Coronary artery (tissue), 2 donors: ENCODE measurements at regions not wholly inside any gene's neighbourhood (a gene's known extent, or its start where the extent isn't known, plus 50 kb on each side); places are given as distances from the start of the nearest gene placed in this dataset.
"Not testable (repeated sequence)": the region's sequence is repeated elsewhere in the genome, so short reads cannot be mapped to it uniquely, and the experiment has no call there.

ENCODE experiments used
- DNase-seq: peaks from one replicate; pipeline ENCODE4 v3.0.0-alpha.2; 2017; ENCODE audit warnings: low spot score
- H3K27ac ChIP-seq, 2 donors: fragments of 200-600 bp; sonication (generic); one replicate each; pipeline ENCODE4 v1.5.1; 2016 to 2019
- H3K4me3 ChIP-seq: fragments of 200-600 bp; sonication (generic); 2 replicates; pipeline ENCODE4 v1.5.1; 2016; ENCODE audit warnings: mild to moderate bottlenecking, moderate library complexity
- CTCF ChIP-seq: fragments of 200-600 bp; sonication (generic); IDR thresholded peaks from one replicate; pipeline ENCODE4 v1.5.1; 2019; ENCODE audit warnings: antibody characterized with exemption

DNA sequence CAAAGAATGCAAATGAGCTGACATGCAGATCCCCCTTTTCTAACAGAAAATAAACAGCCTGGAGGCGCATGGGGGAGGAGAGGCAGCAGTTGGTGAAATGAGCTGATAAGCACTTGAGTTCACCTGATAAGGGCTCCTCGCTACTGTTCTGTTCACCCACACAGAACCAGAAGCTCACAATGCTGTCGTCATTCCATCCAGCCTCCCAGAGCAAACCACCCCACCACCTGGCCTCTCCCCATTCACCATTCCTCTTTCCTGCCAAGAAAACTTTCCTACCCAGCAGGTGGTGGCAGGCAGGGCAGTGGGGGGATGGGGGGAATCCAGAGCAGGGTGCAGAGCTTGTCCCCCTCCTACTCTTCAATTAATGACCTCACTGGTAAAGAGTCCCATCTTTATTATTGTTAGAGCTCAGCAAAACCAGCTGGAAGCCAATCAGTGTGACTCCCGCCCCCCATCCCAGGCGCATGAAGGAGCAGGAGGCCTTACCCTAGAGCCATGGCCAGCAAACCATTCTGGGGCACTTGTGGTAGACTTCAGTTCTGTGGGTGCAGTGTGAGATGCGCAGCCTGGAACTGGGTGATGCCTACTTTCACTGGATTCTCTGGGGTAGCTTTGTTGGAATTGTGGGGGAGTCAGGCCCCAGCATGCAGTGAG, 350.3 kb downstream of the ZIC3 start:
- no peak overlapping the region for H3K27ac ChIP-seq
- TF ChIP-seq CTCF, result no peak
- H3K4me3 ChIP-seq, result no peak overlapping the region
- no peak for DNase-seq

GRCh38 chrX:137926090-137926489, 360.2 kb downstream of the ZIC3 start:
- no peak for TF ChIP-seq CTCF
- H3K4me3 ChIP-seq, result no peak overlapping the region
- H3K27ac ChIP-seq, result no peak overlapping the region
- DNase-seq, result no peak

DNA sequence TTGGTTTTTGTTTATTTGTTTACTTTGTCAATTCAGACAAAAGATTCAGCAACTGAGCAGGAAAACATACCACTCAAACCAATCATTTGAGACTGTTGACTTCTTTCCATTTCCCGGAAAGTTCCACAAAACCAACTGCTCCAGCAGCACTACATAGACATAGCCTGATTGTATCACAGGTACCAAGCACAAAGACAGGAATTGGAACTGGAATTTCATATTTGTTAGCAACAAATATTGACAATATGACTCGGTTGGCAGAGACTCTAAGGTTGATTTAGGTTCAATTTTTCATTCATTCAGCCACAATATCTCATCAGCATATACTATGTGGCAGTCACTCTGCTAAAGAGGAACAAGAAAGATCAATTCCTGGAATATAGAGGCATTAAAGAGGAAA, 364.0 kb downstream of the ZIC3 start:
- Histone ChIP-seq H3K27ac (no peak overlapping the region), H3K4me3 (no peak overlapping the region)
- TF ChIP-seq CTCF, result no peak
- no peak for DNase-seq

GRCh38 chrX:137930533-137930932, 364.6 kb downstream of the ZIC3 start:
- no peak for TF ChIP-seq CTCF
- Histone ChIP-seq H3K27ac (no peak overlapping the region), H3K4me3 (no peak overlapping the region)
- no peak for DNase-seq

DNA sequence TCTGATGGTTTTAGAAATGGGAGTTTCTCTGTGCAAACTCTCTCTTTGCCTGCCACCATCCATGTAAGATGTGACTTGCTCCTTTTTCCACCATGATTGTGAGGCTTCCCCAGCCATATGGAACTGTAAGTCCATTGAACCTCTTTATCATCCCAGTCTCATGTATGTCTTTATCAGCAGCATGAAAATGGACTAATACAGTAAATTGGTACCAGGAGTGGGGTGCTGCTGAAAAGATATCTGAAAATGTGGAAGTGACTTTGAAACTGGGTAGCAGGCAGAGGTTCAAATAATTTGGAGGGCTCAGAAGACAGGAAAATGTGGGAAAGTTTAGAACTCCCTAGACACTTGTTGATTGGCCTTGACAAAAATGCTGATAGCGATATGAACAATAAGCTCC, 368.3 kb downstream of the ZIC3 start:
- not testable (repeated sequence) for DNase-seq, H3K4me3 ChIP-seq, H3K27ac ChIP-seq

DNA sequence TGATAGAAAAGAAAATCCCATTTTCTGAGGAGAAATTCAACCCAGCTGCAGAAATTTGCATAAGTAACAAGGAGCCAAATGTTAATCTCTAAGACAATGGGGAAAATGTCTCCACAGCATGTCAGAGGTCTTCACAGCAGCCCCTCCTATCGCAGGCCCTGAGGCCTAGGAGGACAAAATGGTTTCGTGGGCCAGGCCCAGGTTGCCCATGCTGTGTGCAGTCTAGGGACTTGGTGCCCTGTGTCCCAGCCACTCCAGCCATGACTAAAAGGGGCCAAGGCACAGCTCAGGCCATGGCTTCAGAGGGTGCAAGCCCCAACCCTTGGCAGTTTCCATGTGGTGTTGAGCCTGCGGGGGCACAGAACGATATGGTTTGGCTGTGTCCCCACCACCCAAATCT, 369.0 kb downstream of the ZIC3 start:
- not testable (repeated sequence) for H3K27ac ChIP-seq, H3K4me3 ChIP-seq, DNase-seq

- H3K27ac ChIP-seq, result no peak overlapping the region
These were observed 379.5 kb downstream of the ZIC3 start for GRCh38 chrX:137945470-137945869.

DNA sequence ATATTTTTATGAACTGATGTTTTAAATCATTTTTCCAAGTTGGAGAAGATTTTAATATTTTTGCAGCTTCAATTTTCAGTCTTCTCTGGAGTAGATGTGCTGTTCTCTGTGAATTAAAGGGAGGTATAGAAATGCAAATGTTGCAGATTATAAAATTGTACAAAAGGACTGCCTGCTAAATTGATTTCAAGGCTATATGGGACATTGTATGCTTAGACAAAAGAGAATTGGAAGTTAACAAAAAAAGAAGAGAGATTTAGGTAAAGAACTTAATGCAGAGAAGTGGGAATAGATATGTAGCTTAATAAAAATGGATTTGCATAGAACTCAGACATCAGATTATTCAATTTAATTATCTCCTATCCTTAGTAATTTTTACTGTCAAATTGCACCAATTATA, 403.3 kb downstream of the ZIC3 start:
- Histone ChIP-seq H3K27ac (no peak overlapping the region), H3K4me3 (no peak overlapping the region)
- DNase-seq, result no peak
- no peak for TF ChIP-seq CTCF

More at GRCh38 chrX:137945470-137945869, 379.5 kb downstream of the ZIC3 start:
- TF ChIP-seq CTCF, result no peak
- DNase-seq, result no peak
- no peak overlapping the region for H3K4me3 ChIP-seq
